Osteocyte (in vitro differentiated cells): ENCODE measurements at regions not wholly inside any gene's neighbourhood (a gene's known extent, or its start where the extent isn't known, plus 50 kb on each side); places are given as distances from the start of the nearest gene placed in this dataset.
A peak's percentile ranks its signal among the peaks of the same experiment; 100 is the strongest.

ENCODE experiments used
- DNase-seq: peaks from one replicate; pipeline ENCODE4 v3.0.0; 2021; ENCODE audit warnings: mixed read lengths; ENCODE audit not compliant: unreplicated experiment; ENCODE audit errors: extremely low spot score
- H3K27ac Mint-ChIP-seq: one replicate; pipeline ENCODE4 v1.8.0; 2021; ENCODE audit warnings: mild to moderate bottlenecking, mixed read lengths; ENCODE audit not compliant: unreplicated experiment
- H3K27me3 Mint-ChIP-seq: one replicate; pipeline ENCODE4 v1.8.0; 2021; ENCODE audit warnings: mixed read lengths; ENCODE audit not compliant: unreplicated experiment
- H3K36me3 Mint-ChIP-seq: one replicate; pipeline ENCODE4 v1.8.0; 2021; ENCODE audit warnings: mixed read lengths; ENCODE audit not compliant: unreplicated experiment
- H3K4me1 Mint-ChIP-seq: one replicate; pipeline ENCODE4 v1.8.0; 2021; ENCODE audit warnings: mixed read lengths; ENCODE audit not compliant: unreplicated experiment
- H3K4me3 Mint-ChIP-seq: one replicate; pipeline ENCODE4 v1.8.0; 2021; ENCODE audit warnings: mild to moderate bottlenecking, moderate library complexity, mixed read lengths; ENCODE audit not compliant: unreplicated experiment
- H3K9me3 Mint-ChIP-seq: one replicate; pipeline ENCODE4 v1.8.0; 2021; ENCODE audit warnings: mixed read lengths; ENCODE audit not compliant: unreplicated experiment
- CTCF ChIP-seq: fragments of 200-600 bp; sonication (generic); IDR thresholded peaks from 2 replicates; pipeline ENCODE4 v1.5.0; 2021; ENCODE audit warnings: antibody characterized with exemption, mild to moderate bottlenecking, moderate library complexity

GRCh38 chr20:63090682-63091571 is 84.2 kb upstream of the BHLHE23 start:
- Mint-ChIP-seq H3K36me3 (no peaks in the 10 kb centered on the region), H3K4me3 (no peak overlapping the region), H3K4me1 (no peaks in the 10 kb centered on the region), H3K27me3 (peaks cover 7% of the 10 kb centered on the region), H3K9me3 (no peaks in the 10 kb centered on the region), H3K27ac (no peak overlapping the region)
- TF ChIP-seq CTCF, result no peak
- DNase-seq, result peak; percentile 83

GRCh38 chr20:63090052-63090451 is 83.3 kb upstream of the BHLHE23 start:
- no peak for TF ChIP-seq CTCF
- Mint-ChIP-seq H3K36me3 (no peaks in the 10 kb centered on the region), H3K27me3 (peaks cover 9% of the 10 kb centered on the region), H3K4me1 (no peaks in the 10 kb centered on the region), H3K27ac (no peak overlapping the region), H3K4me3 (no peak overlapping the region), H3K9me3 (no peaks in the 10 kb centered on the region)
- DNase-seq, result peak; percentile 53

GRCh38 chr20:63089051-63089907 is 82.5 kb upstream of the BHLHE23 start:
- Mint-ChIP-seq H3K27ac (no peak overlapping the region), H3K4me1 (no peaks in the 10 kb centered on the region), H3K27me3 (peaks cover 2% of the 10 kb centered on the region), H3K4me3 (no peak overlapping the region), H3K36me3 (no peaks in the 10 kb centered on the region), H3K9me3 (no peaks in the 10 kb centered on the region)
- peak; percentile 83 for DNase-seq
- TF ChIP-seq CTCF, result no peak

- no peaks in the 10 kb centered on the region for H3K36me3 Mint-ChIP-seq
- H3K4me1 Mint-ChIP-seq, result no peaks in the 10 kb centered on the region
- H3K9me3 Mint-ChIP-seq, result no peaks in the 10 kb centered on the region
- no peak overlapping the region for H3K4me3 Mint-ChIP-seq
- TF ChIP-seq CTCF, result no peak
- DNase-seq, result peak; percentile 80
- H3K27ac Mint-ChIP-seq, result no peak overlapping the region
- peaks cover 2% of the 10 kb centered on the region for H3K27me3 Mint-ChIP-seq
These were observed 81.3 kb upstream of the BHLHE23 start for GRCh38 chr20:63087872-63088680.
